HG03135 (cell line): ENCODE measurements at regions not wholly inside any gene's neighbourhood (a gene's known extent, or its start where the extent isn't known, plus 50 kb on each side); places are given as distances from the start of the nearest gene placed in this dataset.
"Not testable (repeated sequence)": the region's sequence is repeated elsewhere in the genome, so short reads cannot be mapped to it uniquely, and the experiment has no call there.

Source experiments
- ATAC-seq: cut with Tn5 transposase; IDR thresholded peaks from one replicate; pipeline ENCODE4 v1.9.1; 2021; ENCODE audit warnings: mild to moderate bottlenecking, moderate library complexity; ENCODE audit not compliant: unreplicated experiment

DNA sequence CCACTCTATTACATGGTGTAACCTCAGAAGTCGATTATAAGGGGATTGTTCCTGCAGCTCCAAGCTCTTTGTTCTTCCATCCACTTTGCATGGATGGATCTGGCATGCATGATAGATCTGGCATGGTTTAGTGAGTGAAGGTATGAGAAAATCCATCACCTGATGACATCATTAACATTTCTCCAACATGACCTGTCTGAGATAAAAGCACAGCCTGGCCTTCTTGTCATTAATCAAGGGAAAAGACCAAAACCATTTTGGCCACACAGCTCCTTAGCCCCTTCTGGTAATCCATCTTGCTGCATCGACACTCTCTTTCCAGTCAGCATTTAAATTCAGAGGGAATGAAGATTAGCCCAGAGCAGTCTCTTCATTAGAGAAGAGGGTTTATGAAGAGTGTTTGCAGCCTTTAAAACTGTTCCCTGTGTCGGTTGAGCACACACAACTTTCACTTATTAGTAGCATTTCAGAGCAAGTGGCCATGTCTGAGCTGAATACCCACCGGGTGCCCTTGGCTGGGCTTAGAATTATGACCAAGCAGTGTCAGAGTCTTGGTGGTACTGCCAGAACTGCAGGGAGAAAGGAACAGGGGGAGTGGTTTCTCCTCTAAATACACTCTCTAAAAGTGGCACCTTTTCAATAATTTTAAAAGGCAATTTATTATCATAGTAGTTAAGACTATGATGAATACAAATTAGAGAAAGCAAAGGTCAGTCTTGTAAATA, 246.0 kb downstream of the HAPSTR1 start:
- ATAC-seq, result no peak

DNA sequence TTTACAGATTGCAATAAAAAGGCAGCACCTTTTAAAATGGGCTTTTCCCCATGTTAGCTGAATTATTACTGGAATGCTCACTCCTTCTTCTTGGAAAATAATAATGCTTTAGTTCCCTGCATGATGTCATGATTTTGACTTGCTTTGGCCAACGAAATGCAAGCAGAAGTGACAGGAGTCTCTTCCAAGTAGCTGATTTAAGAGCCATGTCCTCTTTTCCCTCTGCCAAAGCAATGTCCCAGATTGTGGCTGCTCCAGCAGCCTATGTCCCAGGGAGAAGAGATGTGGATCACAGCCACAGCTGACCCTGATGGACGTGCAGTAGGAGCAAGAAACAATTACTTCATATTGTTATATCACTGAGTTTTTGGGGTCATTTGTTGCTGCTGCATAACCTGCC, 246.6 kb downstream of the HAPSTR1 start:
- no peak for ATAC-seq

DNA sequence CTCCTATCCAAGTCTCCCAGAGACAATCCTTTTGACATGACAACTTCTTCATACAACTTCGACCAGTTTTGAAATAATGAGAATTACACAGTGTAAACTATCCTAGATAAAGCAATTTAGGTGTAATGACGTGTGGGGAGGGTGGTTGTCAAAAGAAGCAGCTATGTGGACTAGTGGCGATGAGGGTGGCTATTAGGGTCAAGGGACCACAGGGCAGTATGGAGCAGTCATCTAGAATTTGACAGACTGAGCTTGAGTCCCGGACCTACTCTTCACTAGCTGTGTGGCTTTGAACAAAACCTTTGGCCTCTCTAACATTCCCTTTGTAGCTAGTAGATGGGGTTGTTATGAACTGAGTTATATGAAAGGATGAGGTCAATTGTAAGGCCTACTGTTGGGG, 247.1 kb downstream of the HAPSTR1 start:
- no peak for ATAC-seq

DNA sequence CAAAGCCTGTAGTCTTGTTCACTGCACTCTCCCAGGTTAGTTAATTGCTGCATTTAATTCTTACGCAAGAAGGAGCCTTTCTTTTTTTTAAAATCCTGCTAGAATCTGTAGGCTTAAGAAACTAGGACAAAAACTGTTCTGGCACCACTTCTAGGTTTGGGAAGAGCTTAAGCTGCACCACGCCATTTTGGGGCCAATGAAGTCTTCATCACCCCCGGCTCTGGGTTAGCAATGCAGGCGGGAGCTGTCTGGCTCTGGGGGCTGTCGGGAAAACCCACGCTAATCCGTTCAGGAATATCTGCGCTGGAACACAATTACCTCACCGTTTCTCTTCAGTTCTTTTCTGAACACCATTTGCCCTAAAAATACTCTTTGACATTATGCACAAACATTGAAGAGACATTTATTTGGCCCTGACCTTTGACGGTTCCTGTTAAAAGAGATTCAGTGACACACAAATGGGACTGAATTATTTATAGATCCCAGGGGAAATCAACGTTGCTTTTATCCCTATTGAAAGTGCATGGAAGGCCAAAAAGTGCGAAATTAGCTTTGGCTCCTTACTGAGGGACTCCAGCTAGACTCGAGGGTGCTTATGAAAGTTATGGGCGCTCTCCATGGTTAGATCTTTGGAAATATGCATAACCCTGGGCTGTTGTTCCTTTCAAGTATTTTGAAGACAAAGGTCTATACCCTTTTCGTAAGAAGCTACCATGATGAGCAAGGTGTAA, 249.2 kb downstream of the HAPSTR1 start:
- ATAC-seq, result no peak

- no peak for ATAC-seq
These were observed 251.8 kb downstream of the HAPSTR1 start for GRCh38 chr16:9343276-9343675.

- ATAC-seq, result no peak
These were observed 253.1 kb downstream of the HAPSTR1 start for GRCh38 chr16:9344508-9344907.

DNA sequence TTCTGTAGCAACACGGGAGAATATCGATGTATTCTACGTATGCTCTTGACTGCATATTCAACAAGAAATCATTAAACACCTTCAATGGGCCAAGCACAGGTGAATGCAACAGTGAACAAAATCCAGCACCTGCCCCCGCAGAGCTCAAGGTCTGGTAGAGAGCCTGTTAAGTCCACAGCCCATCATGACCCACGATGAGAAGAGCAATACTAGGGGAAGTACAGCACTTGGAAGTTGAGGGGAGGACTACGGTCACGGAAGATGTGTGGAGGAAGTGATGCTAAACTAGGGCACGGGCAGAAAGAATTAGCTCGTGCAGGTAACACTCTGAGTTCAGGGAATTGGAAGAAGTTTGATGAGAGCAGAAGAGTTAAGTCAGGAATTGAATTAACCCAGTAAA, 253.6 kb downstream of the HAPSTR1 start:
- no peak for ATAC-seq

- ATAC-seq, result no peak
These were observed 254.4 kb downstream of the HAPSTR1 start for GRCh38 chr16:9345880-9346279.

- ATAC-seq, result no peak
These were observed 257.5 kb downstream of the HAPSTR1 start for GRCh38 chr16:9348912-9349311.

GRCh38 chr16:9349373-9349960, 258.0 kb downstream of the HAPSTR1 start:
- not testable (repeated sequence) for ATAC-seq

DNA sequence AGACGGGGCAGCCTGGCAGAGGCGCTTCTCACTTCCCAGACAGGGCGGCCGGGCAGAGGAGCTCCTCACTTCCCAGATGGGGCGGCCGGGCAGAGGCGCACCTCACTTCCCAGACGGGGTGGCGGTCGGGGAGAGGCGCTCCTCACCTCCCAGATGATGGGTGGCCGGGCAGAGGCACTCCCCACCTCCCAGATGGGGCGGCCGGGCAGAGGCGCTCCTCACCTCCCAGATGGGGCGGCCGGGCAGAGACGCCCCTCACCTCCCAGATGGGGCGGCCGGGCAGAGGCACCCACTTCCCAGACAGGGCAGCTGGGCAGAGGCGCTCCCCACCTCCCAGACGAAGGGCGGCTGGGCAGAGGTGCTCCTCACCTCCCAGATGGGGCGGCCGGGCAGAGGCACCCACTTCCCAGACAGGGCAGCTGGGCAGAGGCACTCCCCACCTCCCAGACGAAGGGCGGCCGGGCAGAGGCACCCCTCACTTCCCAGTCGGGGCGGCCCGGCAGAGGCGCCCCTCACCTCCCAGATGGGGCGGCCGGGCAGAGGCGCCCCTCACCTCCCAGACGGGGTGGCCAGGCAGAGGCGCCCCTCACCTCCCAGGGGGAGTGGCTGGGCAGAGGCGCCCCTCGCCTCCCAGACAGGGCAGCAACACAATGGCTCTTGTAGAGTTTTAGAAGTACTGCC, 258.8 kb downstream of the HAPSTR1 start:
- not testable (repeated sequence) for ATAC-seq

GRCh38 chr16:9351440-9351839, 260.0 kb downstream of the HAPSTR1 start:
- ATAC-seq, result no peak

- ATAC-seq, result no peak
These were observed 260.5 kb downstream of the HAPSTR1 start for GRCh38 chr16:9351841-9352434.

GRCh38 chr16:9357829-9358228, 266.4 kb downstream of the HAPSTR1 start:
- ATAC-seq, result no peak

- no peak for ATAC-seq
These were observed 268.6 kb downstream of the HAPSTR1 start for GRCh38 chr16:9360075-9360474.

DNA sequence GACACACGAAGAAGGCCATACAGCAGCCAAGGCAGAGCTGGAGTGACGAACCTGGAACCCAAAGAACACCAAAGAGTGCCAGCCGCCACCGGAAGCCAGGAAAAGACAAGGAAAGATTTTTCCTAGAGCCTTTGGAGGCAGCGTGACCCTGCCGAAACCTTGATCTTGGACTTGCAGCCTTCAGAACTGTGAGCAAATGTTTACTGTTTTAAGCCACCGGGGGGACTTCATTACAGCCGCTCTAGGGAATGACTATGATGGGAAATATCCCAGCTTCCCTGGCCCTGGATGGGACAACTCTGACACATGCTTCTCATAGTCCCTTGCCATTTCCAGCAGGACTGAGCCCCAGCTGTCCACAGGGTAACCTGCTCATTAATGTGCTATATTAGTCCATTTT, 270.6 kb downstream of the HAPSTR1 start:
- ATAC-seq, result no peak

- ATAC-seq, result no peak
These were observed 271.2 kb downstream of the HAPSTR1 start for GRCh38 chr16:9362604-9363003.

GRCh38 chr16:9363520-9363919, 272.1 kb downstream of the HAPSTR1 start:
- ATAC-seq, result no peak

DNA sequence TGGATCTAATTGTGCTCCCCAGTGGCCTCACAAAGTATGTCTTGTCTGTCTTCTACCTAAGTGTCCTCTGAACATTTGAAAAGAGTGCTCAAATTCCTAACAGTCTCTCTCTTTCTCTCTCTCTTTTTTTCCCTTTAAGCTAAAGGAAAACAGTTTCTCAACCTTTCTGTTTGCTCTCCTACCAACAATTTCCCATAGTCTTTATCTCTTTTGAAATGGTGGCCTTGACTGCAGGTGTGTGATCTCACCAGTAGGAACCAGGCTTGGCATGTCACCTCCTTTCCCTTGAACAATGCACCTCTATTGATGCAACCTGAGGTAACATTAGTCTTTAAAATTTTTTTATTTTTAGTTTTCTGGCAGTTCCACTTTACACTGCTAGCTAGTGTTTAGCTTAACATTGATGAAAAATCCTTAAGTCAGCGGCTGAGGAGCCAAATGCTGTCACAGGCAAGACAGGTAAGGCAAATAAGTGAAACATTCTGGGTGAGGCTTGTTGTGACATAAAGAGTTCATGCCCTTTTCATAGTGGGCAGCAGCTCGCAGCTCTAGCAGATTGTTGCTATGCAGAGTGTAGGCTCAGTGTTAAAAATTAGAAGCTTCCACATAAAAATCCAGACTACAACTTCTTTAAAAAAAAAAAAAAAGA, 273.4 kb downstream of the HAPSTR1 start:
- no peak for ATAC-seq

GRCh38 chr16:9365370-9365728, 273.9 kb downstream of the HAPSTR1 start:
- ATAC-seq, result no peak
